GM18498 (cell line): ENCODE measurements at regions not wholly inside any gene's neighbourhood (a gene's known extent, or its start where the extent isn't known, plus 50 kb on each side); places are given as distances from the start of the nearest gene placed in this dataset.
"Not testable (repeated sequence)": the region's sequence is repeated elsewhere in the genome, so short reads cannot be mapped to it uniquely, and the experiment has no call there.

Experiments used
- ATAC-seq: cut with Tn5 transposase; IDR thresholded peaks from one replicate; pipeline ENCODE4 v1.9.1; 2021; ENCODE audit warnings: mild to moderate bottlenecking, moderate library complexity; ENCODE audit not compliant: unreplicated experiment

GRCh38 chr17:45585794-45586650 is 95.5 kb upstream of the PLEKHM1 start:
- ATAC-seq = not testable (repeated sequence)

DNA sequence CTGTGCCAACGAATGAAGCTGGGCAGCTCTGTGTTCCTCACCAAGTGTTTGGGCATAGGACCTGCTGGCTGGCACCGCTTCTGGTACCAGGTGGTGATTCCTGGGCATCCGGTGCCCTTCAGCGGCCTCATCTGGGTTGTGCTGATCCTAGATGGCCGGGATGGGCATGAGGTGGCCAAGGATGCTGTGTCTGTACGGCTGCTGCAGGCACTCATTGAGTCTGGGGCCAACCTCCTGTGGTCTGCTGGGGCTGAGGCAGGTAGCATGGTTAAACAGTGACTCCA is 96.1 kb upstream of the PLEKHM1 start:
- ATAC-seq = not testable (repeated sequence)

DNA sequence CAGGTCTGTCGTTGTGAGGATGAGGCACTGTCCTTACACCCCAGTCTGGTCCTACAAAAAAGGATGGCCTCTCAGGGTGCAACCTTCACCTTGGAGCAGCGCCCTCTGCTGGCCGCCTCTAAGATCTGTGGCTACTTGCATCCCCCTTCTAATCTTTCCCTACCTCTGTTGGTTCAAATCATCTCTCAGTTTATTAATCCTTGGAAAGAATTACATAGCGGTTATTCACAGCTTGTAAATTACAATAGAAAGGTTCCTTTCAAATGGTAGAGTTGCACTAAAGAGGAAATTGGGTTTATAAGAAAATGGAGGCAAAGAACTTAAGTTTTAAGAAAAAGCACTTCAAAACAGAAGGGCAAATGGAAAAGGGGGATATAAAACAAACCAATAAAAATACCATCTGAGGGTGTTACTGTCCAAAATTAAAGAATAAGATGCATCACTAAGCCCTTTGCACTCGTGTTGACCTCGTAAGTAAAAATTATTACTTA is 102.0 kb upstream of the PLEKHM1 start:
- ATAC-seq = not testable (repeated sequence)

DNA sequence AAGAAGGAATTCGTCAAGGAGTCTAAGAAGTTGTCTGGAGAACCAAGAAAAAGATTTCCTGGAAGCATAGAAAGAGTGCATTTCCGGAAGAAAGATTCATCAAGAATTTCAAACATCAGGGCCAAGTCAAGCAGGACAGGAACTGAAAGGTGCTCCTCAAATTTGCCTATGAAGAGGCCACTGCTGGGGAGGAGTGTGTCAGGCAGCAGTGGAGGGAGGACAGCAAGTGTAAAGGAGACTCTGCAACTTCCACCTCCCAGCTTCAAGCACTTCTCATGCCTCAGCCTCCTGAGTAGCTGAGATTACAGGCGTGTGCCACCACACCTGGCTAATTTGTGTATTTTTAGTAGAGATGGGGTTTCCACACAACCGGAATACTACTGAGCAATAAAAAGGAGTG is 105.8 kb upstream of the PLEKHM1 start:
- not testable (repeated sequence) for ATAC-seq

GRCh38 chr17:45600052-45601012 is 109.8 kb upstream of the PLEKHM1 start:
- not testable (repeated sequence) for ATAC-seq

GRCh38 chr17:45601013-45601412 is 110.5 kb upstream of the PLEKHM1 start:
- not testable (repeated sequence) for ATAC-seq

DNA sequence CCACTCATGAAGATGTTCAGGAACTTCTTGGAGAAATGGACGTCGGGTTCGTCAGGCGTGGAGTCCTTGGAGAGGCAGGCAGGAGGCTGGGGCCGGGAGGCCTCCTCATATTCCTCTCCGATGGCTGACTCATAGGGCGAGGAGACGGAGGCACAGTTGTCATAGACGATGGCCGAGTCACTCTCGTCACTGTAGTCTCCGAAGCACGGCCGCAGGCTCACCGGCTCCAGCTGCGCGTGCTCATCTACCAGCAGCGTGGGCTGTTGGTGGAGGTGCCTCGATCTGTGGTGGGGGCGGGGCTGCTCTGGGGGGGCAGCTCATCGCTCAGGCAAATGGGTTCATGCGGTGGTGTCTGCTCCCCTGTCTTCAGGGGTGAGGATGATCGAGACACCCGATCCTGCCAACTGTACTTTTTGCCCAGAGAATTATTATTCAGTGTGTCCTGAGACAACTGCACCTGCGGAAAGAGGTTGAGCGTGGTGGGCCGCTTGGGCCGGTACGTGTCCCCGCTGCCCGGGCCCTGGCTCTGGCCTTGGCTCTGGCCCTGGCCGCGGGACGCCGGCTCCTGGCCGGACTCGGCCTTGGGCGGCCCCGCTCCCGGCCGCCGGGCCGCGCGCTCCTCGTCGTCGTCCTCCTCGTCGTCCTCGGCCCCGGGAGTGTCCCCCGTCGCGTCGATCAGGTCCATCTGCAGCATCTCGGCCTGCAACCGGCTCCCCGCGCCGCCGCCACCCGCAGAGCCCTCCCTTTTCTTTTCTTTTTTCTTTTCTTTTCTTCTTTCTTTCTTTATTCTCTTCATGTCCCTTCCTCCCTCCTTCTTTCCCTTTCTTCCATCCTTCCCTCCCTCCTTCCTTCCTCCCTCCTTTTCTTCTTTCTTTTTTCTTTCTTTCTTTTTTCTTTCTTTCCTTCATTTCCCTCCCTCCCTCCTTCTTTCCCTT is 111.4 kb upstream of the PLEKHM1 start:
- not testable (repeated sequence) for ATAC-seq

- ATAC-seq = not testable (repeated sequence)
Measured at GRCh38 chr17:45605751-45606150, 115.2 kb upstream of the PLEKHM1 start.

DNA sequence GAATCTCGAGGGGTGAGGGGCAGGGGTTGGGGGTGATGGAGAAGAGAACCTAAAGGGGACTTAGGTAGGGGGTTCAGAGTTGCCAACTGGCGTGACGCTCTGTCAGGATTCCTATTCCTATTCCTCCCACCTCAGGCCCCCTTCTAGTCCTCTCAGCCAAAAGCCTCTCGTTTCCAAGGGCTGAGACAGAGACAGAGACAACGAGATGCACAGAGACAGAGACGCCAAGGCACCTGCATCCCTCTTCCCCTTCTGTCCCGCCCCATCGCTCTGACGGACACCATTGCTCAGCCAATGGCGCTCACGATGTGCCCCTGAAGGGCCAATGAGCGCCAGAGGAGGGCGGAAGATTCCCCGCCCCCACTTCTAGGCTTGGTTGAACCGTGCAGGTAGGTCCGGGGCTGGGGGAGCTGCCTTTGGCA is 129.5 kb upstream of the PLEKHM1 start:
- ATAC-seq = peak; percentile 100

DNA sequence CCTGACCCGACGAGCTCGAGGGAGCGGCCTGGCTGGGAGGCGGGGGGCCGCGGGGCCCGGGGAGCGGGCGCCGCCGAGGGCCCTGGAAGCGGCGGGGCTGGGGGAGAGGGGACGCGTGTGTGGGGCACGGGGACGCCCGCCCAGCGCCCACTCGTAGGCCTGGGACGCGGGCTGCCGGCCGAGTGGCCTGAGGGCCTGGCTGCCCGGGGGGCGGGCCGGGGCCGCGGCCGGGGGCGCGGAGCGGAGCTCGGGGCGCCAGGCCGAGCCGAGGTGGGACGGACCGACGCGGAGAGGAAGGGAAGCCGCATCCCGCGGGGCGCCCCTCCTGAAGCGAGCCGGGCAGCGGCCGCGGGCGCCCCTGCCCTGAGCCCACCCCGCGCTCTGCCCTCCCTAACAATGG is 129.9 kb upstream of the PLEKHM1 start:
- peak; percentile 38 for ATAC-seq

GRCh38 chr17:45621087-45621486 is 130.6 kb upstream of the PLEKHM1 start:
- ATAC-seq = not testable (repeated sequence)

GRCh38 chr17:45622295-45622694 is 131.8 kb upstream of the PLEKHM1 start:
- ATAC-seq = not testable (repeated sequence)

- no peak for ATAC-seq
Measured at GRCh38 chr17:45628019-45628418, 137.5 kb upstream of the PLEKHM1 start.

GRCh38 chr17:45631941-45632340 is 141.4 kb upstream of the PLEKHM1 start:
- ATAC-seq = no peak

GRCh38 chr17:45639297-45639849 is 144.7 kb upstream of the CRHR1 start:
- no peak for ATAC-seq

DNA sequence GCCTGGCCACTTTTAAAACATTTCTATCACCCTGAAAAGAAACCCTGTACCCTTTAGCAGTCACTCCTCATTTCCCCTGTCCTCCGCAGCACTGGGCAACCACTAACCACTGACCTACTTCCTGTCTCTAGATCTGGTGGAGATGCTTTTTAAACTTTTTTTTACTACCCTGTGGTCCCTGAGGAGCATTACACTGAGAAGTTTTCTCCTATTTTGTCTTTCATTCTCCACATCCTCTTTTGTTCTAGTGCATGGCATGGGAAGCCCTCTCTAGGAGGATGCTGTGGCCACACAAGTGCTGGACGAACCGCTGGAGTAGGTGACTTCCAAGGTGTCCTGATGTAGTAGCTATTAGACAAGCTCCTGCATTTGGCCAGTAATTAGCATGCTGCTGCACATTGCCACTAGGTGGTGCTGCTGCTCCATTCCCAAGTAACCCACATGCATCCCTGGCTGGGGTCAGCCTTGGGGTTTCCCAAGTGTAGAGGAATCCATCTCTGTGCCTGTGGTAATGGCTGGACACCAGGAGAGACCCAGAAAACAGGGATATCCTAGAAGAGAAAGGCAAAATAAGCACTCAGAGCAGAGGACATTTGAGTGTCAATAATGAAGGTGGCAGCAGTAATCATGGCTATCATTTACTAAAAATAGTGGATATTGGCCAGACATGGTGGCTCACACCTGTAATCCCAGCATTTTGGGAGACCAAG is 143.8 kb upstream of the CRHR1 start:
- ATAC-seq = no peak

DNA sequence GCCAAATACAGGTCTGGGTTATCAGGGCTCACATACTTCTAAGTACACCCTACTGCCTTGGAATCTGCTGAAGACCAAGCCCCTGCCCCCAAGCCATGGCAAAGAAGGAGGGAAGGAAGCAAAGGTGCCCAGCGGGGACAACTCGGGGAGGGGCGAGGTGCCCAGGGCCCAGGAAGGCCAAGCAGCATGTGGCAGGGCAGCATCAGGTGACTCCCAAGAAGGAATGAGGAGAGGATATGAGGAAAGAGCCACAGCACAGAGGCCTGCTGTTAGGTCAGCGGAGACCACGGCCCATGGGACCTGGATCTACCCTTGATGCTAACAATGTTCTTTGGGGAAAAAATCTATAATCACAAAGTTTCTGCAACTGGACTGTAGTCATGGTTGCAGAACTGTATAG is 142.6 kb upstream of the CRHR1 start:
- ATAC-seq = no peak

- ATAC-seq = no peak
Measured at GRCh38 chr17:45643591-45643990, 140.5 kb upstream of the CRHR1 start.

- ATAC-seq = not testable (repeated sequence)
Measured at GRCh38 chr17:45644637-45645036, 139.5 kb upstream of the CRHR1 start.

DNA sequence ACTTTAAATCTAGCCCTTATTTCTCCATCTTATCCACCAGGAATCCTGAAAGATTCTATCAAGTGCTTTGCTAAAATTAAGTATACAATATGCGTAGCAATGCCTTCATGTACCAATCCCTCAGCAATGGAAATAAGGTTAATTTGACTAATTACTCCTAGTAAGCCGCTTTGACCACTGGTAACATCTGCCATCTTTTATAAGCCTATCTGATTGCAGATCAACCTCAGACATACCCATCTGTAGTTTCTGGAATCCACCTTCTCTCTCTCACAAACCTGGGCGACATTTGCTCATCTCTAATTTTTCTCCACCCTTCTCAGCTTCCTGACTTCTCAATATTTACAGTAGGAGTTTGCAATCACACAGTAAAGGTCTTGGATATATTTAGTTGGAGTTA is 138.8 kb upstream of the CRHR1 start:
- no peak for ATAC-seq
